Mesenchymal stem cell (in vitro differentiated cells and primary cell): ENCODE measurements at regions not wholly inside any gene's neighbourhood (a gene's known extent, or its start where the extent isn't known, plus 50 kb on each side); places are given as distances from the start of the nearest gene placed in this dataset.

Experiments used
- DNase-seq: peaks from one replicate; pipeline ENCODE4 v3.0.0-alpha.2; 2013
- H2AFZ ChIP-seq: one replicate; pipeline ENCODE4 v1.6.1; 2013; ENCODE audit warnings: low read depth, mild to moderate bottlenecking, control low read depth, inconsistent platforms, low read length, moderate library complexity
- H2AK5ac ChIP-seq: 2 replicates; pipeline ENCODE4 v1.6.1; 2013; ENCODE audit warnings: low read length, moderate library complexity, mild to moderate bottlenecking, inconsistent platforms; ENCODE audit not compliant: severe bottlenecking
- H2BK120ac ChIP-seq: one replicate; pipeline ENCODE4 v1.6.1; 2013; ENCODE audit warnings: low read depth, mild to moderate bottlenecking, inconsistent platforms, low read length, moderate library complexity
- H2BK12ac ChIP-seq, 2 experiments: one replicate each; pipeline ENCODE4 v1.6.1; 2013; ENCODE audit warnings: inconsistent platforms in 2 of 2, low read length in 2 of 2, mild to moderate bottlenecking in 2 of 2, moderate library complexity in 2 of 2, control low read depth in 1 of 2
- H2BK15ac ChIP-seq: one replicate; pipeline ENCODE4 v1.6.1; 2013; ENCODE audit warnings: mild to moderate bottlenecking, low read depth, inconsistent platforms; ENCODE audit not compliant: poor library complexity, severe bottlenecking
- H2BK5ac ChIP-seq: 2 replicates; pipeline ENCODE4 v1.6.1; 2013; ENCODE audit warnings: low read depth, mild to moderate bottlenecking, low read length, control low read depth, inconsistent platforms; ENCODE audit not compliant: poor library complexity, severe bottlenecking
- H3K14ac ChIP-seq, 2 experiments: one replicate each; pipeline ENCODE4 v1.6.1; 2013; ENCODE audit warnings: inconsistent platforms in 2 of 2, low read length in 2 of 2, control low read depth in 1 of 2, mild to moderate bottlenecking in 1 of 2, moderate library complexity in 1 of 2
- H3K18ac ChIP-seq, 2 experiments: one replicate each; pipeline ENCODE4 v1.6.1; 2013; ENCODE audit warnings: inconsistent platforms in 2 of 2, low read length in 2 of 2, control low read depth in 1 of 2, low read depth in 1 of 2, mild to moderate bottlenecking in 1 of 2
- H3K23ac ChIP-seq, 2 experiments: one replicate each; pipeline ENCODE4 v1.6.1; 2013; ENCODE audit warnings: inconsistent platforms in 2 of 2, low read length in 2 of 2, mild to moderate bottlenecking in 2 of 2, moderate library complexity in 2 of 2, control low read depth in 1 of 2
- H3K27ac ChIP-seq: 2 replicates; pipeline ENCODE4 v1.5.1; 2013; ENCODE audit warnings: mild to moderate bottlenecking, moderate library complexity, low read length, control low read depth, inconsistent platforms; ENCODE audit not compliant: poor library complexity, severe bottlenecking
- H3K27me3 ChIP-seq, 2 experiments: 2 replicates each; pipeline versions ENCODE4 v1.6.1 to v1.7.0; 2013; ENCODE audit warnings: low read length in 2 of 2, mild to moderate bottlenecking in 2 of 2, moderate library complexity in 2 of 2, control low read depth in 1 of 2, inconsistent platforms in 1 of 2; ENCODE audit not compliant: control insufficient read depth in 1 of 2, insufficient read depth in 1 of 2
- H3K36me3 ChIP-seq, 2 experiments: 2 replicates each; pipeline versions ENCODE4 v1.6.1 to v1.7.0; 2013; ENCODE audit warnings: low read length in 2 of 2, control low read depth in 1 of 2, inconsistent platforms in 1 of 2, low read depth in 1 of 2, mild to moderate bottlenecking in 1 of 2; ENCODE audit not compliant: insufficient read depth in 2 of 2, control insufficient read depth in 1 of 2
- H3K4ac ChIP-seq, 2 experiments: one replicate each; pipeline ENCODE4 v1.6.1; 2013; ENCODE audit warnings: inconsistent platforms in 2 of 2, low read length in 2 of 2, mild to moderate bottlenecking in 2 of 2, moderate library complexity in 2 of 2, control low read depth in 1 of 2, low read depth in 1 of 2
- H3K4me1 ChIP-seq: 2 replicates; pipeline ENCODE4 v1.6.1; 2013; ENCODE audit warnings: low read depth, low read length, control low read depth; ENCODE audit not compliant: control insufficient read depth, insufficient read depth
- H3K4me2 ChIP-seq: 2 replicates; pipeline ENCODE4 v1.6.1; 2013; ENCODE audit warnings: low read length, mild to moderate bottlenecking, inconsistent platforms; ENCODE audit not compliant: poor library complexity, severe bottlenecking
- H3K4me3 ChIP-seq, 2 experiments: 2 replicates each; pipeline versions ENCODE4 v1.5.1 to v1.7.0; 2013; ENCODE audit warnings: low read length in 2 of 2, mild to moderate bottlenecking in 2 of 2, control low read depth in 1 of 2, low read depth in 1 of 2; ENCODE audit not compliant: insufficient read depth in 1 of 2
- H3K79me1 ChIP-seq: replicated peaks from 2 replicates; pipeline ENCODE4 v1.6.1; 2013; ENCODE audit warnings: mild to moderate bottlenecking, control low read depth, low read length, inconsistent platforms; ENCODE audit not compliant: poor library complexity, severe bottlenecking
- H3K9ac ChIP-seq: 2 replicates; pipeline ENCODE4 v1.7.0; 2013; ENCODE audit warnings: mild to moderate bottlenecking, low read length, moderate library complexity
- H3K9me3 ChIP-seq: 2 replicates; pipeline ENCODE4 v1.7.0; 2013; ENCODE audit warnings: mild to moderate bottlenecking, low read length; ENCODE audit not compliant: control insufficient read depth
- H4K8ac ChIP-seq: one replicate; pipeline ENCODE4 v1.6.1; 2013; ENCODE audit warnings: inconsistent platforms, mild to moderate bottlenecking, low read length, moderate library complexity
- H4K91ac ChIP-seq: one replicate; pipeline ENCODE4 v1.6.1; 2013; ENCODE audit warnings: mild to moderate bottlenecking, low read length, inconsistent platforms
- WGBS: methylation state at CpG from one replicate; pipeline ENCODE4 v1.1.7; 2013; ENCODE audit warnings: mixed read lengths; 5-methylcytosine and 5-hydroxymethylcytosine counted together

GRCh38 chr22:49150801-49151221, 676.9 kb downstream of the BRD1 start:
- Histone ChIP-seq H2BK12ac (no peak overlapping the region), H3K4ac (no peak overlapping the region), H3K18ac (no peak overlapping the region), H3K36me3 (no peaks in the 10 kb centered on the region), H2BK15ac (no peak overlapping the region), H4K8ac (no peak overlapping the region), H3K23ac (no peak overlapping the region), H2BK120ac (no peak overlapping the region), H3K79me1 (no peaks in the 10 kb centered on the region), H4K91ac (no peak overlapping the region), H2BK5ac (no peak overlapping the region), H3K4me3 (no peak overlapping the region), H3K4me2 (no peak overlapping the region), H3K27ac (no peak overlapping the region), H3K14ac (no peak overlapping the region), H3K9me3 (no peaks in the 10 kb centered on the region), H3K9ac (no peak overlapping the region), H2AFZ (no peak overlapping the region), H2AK5ac (no peak overlapping the region), H3K27me3 (no peaks in the 10 kb centered on the region), H3K4me1 (no peaks in the 10 kb centered on the region)
- WGBS: 83% methylated on average over 17 of the region's 18 CpGs
- no peak for DNase-seq

GRCh38 chr22:49149721-49150608, 677.7 kb downstream of the BRD1 start:
- no peaks in the 10 kb centered on the region for H3K27me3 ChIP-seq
- H2BK12ac ChIP-seq: no peak overlapping the region
- H3K9me3 ChIP-seq: no peaks in the 10 kb centered on the region
- no peaks in the 10 kb centered on the region for H3K36me3 ChIP-seq
- H2AK5ac ChIP-seq: no peak overlapping the region
- no peak overlapping the region for H2BK15ac ChIP-seq
- no peak overlapping the region for H4K91ac ChIP-seq
- no peak overlapping the region for H2AFZ ChIP-seq
- H3K4ac ChIP-seq: no peak overlapping the region
- H4K8ac ChIP-seq: no peak overlapping the region
- H3K9ac ChIP-seq: no peak overlapping the region
- WGBS: 71% methylated on average over 18 of the region's 18 CpGs
- no peak overlapping the region for H3K27ac ChIP-seq
- H3K23ac ChIP-seq: no peak overlapping the region
- H3K4me1 ChIP-seq: no peaks in the 10 kb centered on the region
- no peak overlapping the region for H2BK5ac ChIP-seq
- no peak overlapping the region for H3K14ac ChIP-seq
- DNase-seq: no peak
- H3K4me2 ChIP-seq: no peak overlapping the region
- H3K4me3 ChIP-seq: no peak overlapping the region
- H3K79me1 ChIP-seq: no peaks in the 10 kb centered on the region
- no peak overlapping the region for H2BK120ac ChIP-seq
- H3K18ac ChIP-seq: no peak overlapping the region

GRCh38 chr22:49148895-49149418, 678.7 kb downstream of the BRD1 start:
- Histone ChIP-seq H3K14ac (no peak overlapping the region), H3K27ac (no peak overlapping the region)

GRCh38 chr22:49147617-49148175, 680.0 kb downstream of the BRD1 start:
- Histone ChIP-seq H2BK120ac (no peak overlapping the region), H3K36me3 (no peaks in the 10 kb centered on the region), H3K4me3 (no peak overlapping the region), H2AFZ (no peak overlapping the region), H4K8ac (no peak overlapping the region), H3K27me3 (no peaks in the 10 kb centered on the region), H3K23ac (no peak overlapping the region), H3K4me2 (no peak overlapping the region), H3K9me3 (no peaks in the 10 kb centered on the region), H2BK15ac (no peak overlapping the region), H3K79me1 (no peaks in the 10 kb centered on the region), H2BK5ac (no peak overlapping the region), H3K9ac (no peak overlapping the region), H4K91ac (no peak overlapping the region), H3K4ac (no peak overlapping the region), H3K14ac (no peak overlapping the region), H2AK5ac (no peak overlapping the region), H3K18ac (no peak overlapping the region), H3K27ac (no peak overlapping the region), H3K4me1 (no peaks in the 10 kb centered on the region), H2BK12ac (no peak overlapping the region)
- no peak for DNase-seq
- 71% methylated on average over 10 of the region's 15 CpGs for WGBS

More at GRCh38 chr22:49148895-49149418, 678.7 kb downstream of the BRD1 start:
- H3K79me1 ChIP-seq: no peaks in the 10 kb centered on the region
- H3K4me1 ChIP-seq: no peaks in the 10 kb centered on the region
- no peak overlapping the region for H2BK12ac ChIP-seq
- no peaks in the 10 kb centered on the region for H3K9me3 ChIP-seq
- no peak overlapping the region for H3K9ac ChIP-seq
- H3K23ac ChIP-seq: no peak overlapping the region
- 82% methylated on average over 10 of the region's 10 CpGs for WGBS
- H3K36me3 ChIP-seq: no peaks in the 10 kb centered on the region
- H3K4ac ChIP-seq: no peak overlapping the region
- no peak overlapping the region for H2BK5ac ChIP-seq
- no peak overlapping the region for H3K4me3 ChIP-seq
- H3K27me3 ChIP-seq: no peaks in the 10 kb centered on the region
- no peak overlapping the region for H2BK120ac ChIP-seq
- no peak overlapping the region for H3K4me2 ChIP-seq
- no peak overlapping the region for H4K8ac ChIP-seq
- no peak overlapping the region for H2AFZ ChIP-seq
- H3K18ac ChIP-seq: no peak overlapping the region
- no peak overlapping the region for H4K91ac ChIP-seq
- H2BK15ac ChIP-seq: no peak overlapping the region
- no peak overlapping the region for H2AK5ac ChIP-seq
- DNase-seq: no peak
